IMR-90 (cell line): ENCODE measurements at regions not wholly inside any gene's neighbourhood (a gene's known extent, or its start where the extent isn't known, plus 50 kb on each side); places are given as distances from the start of the nearest gene placed in this dataset.

Experiments used
- ATAC-seq: fragments of 200-7000 bp; cut with Tn5 transposase; 2 replicates; pipeline ENCODE4 v1.9.1; 2020; ENCODE audit warnings: low read depth, mild to moderate bottlenecking, moderate library complexity
- BruUV-seq: library from RNA; stranded (reverse); fragments of 400-500 nt; replicated peaks from 2 replicates; lab custom pipeline; 2021; lab: Mats Ljungman, UMichigan
- CTCF ChIA-PET: fragments of 300-600 bp; formaldehyde crosslinking; extraction: SDS; loops from one replicate; lab custom pipeline; 2021; ENCODE audit warnings: antibody characterized with exemption; lab: Yijun Ruan, JAX
- POLR2A ChIA-PET: fragments of 300-600 bp; sonication (Branson Sonifier 250); formaldehyde crosslinking; loops from one replicate; lab custom pipeline; 2022; ENCODE audit warnings: antibody characterized with exemption; ENCODE audit not compliant: unreplicated experiment; lab: Charles Lee
- DNase-seq: peaks from one replicate; pipeline ENCODE4 v3.0.0; 2013
- H2AFZ ChIP-seq: replicated peaks from 2 replicates; pipeline ENCODE3; 2013; ENCODE audit warnings: low read length, mild to moderate bottlenecking; ENCODE audit not compliant: poor library complexity
- H2AK5ac ChIP-seq: 2 replicates; pipeline ENCODE4 v1.6.1; 2013; ENCODE audit warnings: low read depth, low read length, inconsistent platforms
- H2AK9ac ChIP-seq: replicated peaks from 2 replicates; pipeline ENCODE3; 2013; ENCODE audit warnings: mild to moderate bottlenecking, low read depth, low read length, moderate library complexity; ENCODE audit not compliant: poor library complexity
- H2BK120ac ChIP-seq: 2 replicates; pipeline ENCODE4 v1.6.1; 2013; ENCODE audit warnings: low read depth, low read length, inconsistent platforms
- H2BK15ac ChIP-seq: 3 replicates; pipeline ENCODE4 v1.6.1; 2013; ENCODE audit warnings: low read depth, low read length, inconsistent platforms
- H2BK20ac ChIP-seq: 2 replicates; pipeline ENCODE4 v1.6.1; 2013; ENCODE audit warnings: low read depth, mild to moderate bottlenecking, inconsistent platforms, low read length, moderate library complexity
- H2BK5ac ChIP-seq: 2 replicates; pipeline ENCODE4 v1.6.1; 2013; ENCODE audit warnings: mild to moderate bottlenecking, low read depth, low read length, inconsistent platforms; ENCODE audit not compliant: poor library complexity, severe bottlenecking
- H3K14ac ChIP-seq: replicated peaks from 2 replicates; pipeline ENCODE4 v1.6.1; 2013; ENCODE audit warnings: low read depth, low read length, inconsistent platforms
- H3K18ac ChIP-seq: 2 replicates; pipeline ENCODE4 v1.6.1; 2013; ENCODE audit warnings: low read depth, low read length, control low read depth
- H3K23ac ChIP-seq: 2 replicates; pipeline ENCODE4 v1.6.1; 2013; ENCODE audit warnings: low read depth, low read length, inconsistent platforms
- H3K27ac ChIP-seq: 2 replicates; pipeline ENCODE4 v1.5.1; 2013; ENCODE audit warnings: mild to moderate bottlenecking, control low read depth, low read length; ENCODE audit not compliant: insufficient read depth
- H3K27me3 ChIP-seq: 2 replicates; pipeline ENCODE4 v1.6.1; 2013; ENCODE audit warnings: low read length; ENCODE audit not compliant: control insufficient read depth, insufficient read depth
- H3K36me3 ChIP-seq: 2 replicates; pipeline ENCODE4 v1.6.1; 2013; ENCODE audit warnings: low read length, mixed read lengths; ENCODE audit not compliant: control insufficient read depth, insufficient read depth
- H3K4ac ChIP-seq: 2 replicates; pipeline ENCODE4 v1.6.1; 2013; ENCODE audit warnings: low read depth, low read length, inconsistent platforms
- H3K4me1 ChIP-seq: 2 replicates; pipeline ENCODE4 v1.6.1; 2013; ENCODE audit warnings: low read length, mixed read lengths; ENCODE audit not compliant: control insufficient read depth, insufficient read depth
- H3K4me2 ChIP-seq: 2 replicates; pipeline ENCODE4 v1.6.1; 2013; ENCODE audit warnings: low read depth, mild to moderate bottlenecking, control low read depth, low read length, moderate library complexity
- H3K4me3 ChIP-seq: 2 replicates; pipeline ENCODE4 v1.5.1; 2013; ENCODE audit warnings: low read depth, mild to moderate bottlenecking, control low read depth, low read length, moderate library complexity; ENCODE audit not compliant: insufficient read depth
- H3K56ac ChIP-seq: 2 replicates; pipeline ENCODE4 v1.6.1; 2013; ENCODE audit warnings: low read length, inconsistent platforms; ENCODE audit not compliant: insufficient read depth; ENCODE audit errors: extremely low read depth
- H3K79me1 ChIP-seq, 2 experiments: 2 replicates each; pipeline ENCODE4 v1.6.1; 2013; ENCODE audit warnings: low read length in 2 of 2, inconsistent platforms in 1 of 2, low read depth in 1 of 2
- H3K9ac ChIP-seq: 2 replicates; pipeline ENCODE4 v1.6.1; 2013; ENCODE audit warnings: low read depth, low read length, control low read depth
- H3K9me1 ChIP-seq: 2 replicates; pipeline ENCODE4 v1.6.1; 2013; ENCODE audit warnings: low read length, inconsistent platforms; ENCODE audit not compliant: insufficient read depth
- H3K9me3 ChIP-seq: 2 replicates; pipeline ENCODE4 v1.6.1; 2013; ENCODE audit warnings: low read length; ENCODE audit not compliant: control insufficient read depth, insufficient read depth
- H4K20me1 ChIP-seq: 2 replicates; pipeline ENCODE4 v1.6.1; 2013; ENCODE audit warnings: low read length, inconsistent platforms; ENCODE audit not compliant: insufficient read depth
- H4K5ac ChIP-seq: 2 replicates; pipeline ENCODE4 v1.6.1; 2013; ENCODE audit warnings: mild to moderate bottlenecking, low read depth, low read length, control low read depth
- H4K8ac ChIP-seq, 2 experiments: 2 replicates each; pipeline ENCODE4 v1.6.1; 2013; ENCODE audit warnings: low read depth in 2 of 2, low read length in 2 of 2, control low read depth in 1 of 2, inconsistent platforms in 1 of 2
- H4K91ac ChIP-seq: 2 replicates; pipeline ENCODE4 v1.6.1; 2013; ENCODE audit warnings: low read depth, low read length, inconsistent platforms; ENCODE audit not compliant: insufficient read depth
- BHLHE40 ChIP-seq: fragments of 150-350 bp; IDR thresholded peaks from 2 replicates; pipeline ENCODE4 v1.6.1; 2016; ENCODE audit warnings: mild to moderate bottlenecking, low read depth, low read length
- CEBPB ChIP-seq: IDR thresholded peaks from 2 replicates; pipeline ENCODE4 v1.6.1; 2012; ENCODE audit warnings: low read depth, low read length, improper control_type of control experiment
- CHD1 ChIP-seq: IDR thresholded peaks from 2 replicates; pipeline ENCODE4 v1.6.1; 2012; ENCODE audit warnings: low read depth, low read length, improper control_type of control experiment
- CTCF ChIP-seq: conservative IDR thresholded peaks from 2 replicates; pipeline ENCODE4 v1.5.1; 2012; ENCODE audit warnings: mild to moderate bottlenecking, low read depth, low read length, improper control_type of control experiment
- ELK1 ChIP-seq: fragments of 150-350 bp; IDR thresholded peaks from 2 replicates; pipeline ENCODE4 v1.6.1; 2016; ENCODE audit warnings: low read depth, mild to moderate bottlenecking, low read length, moderate library complexity, borderline replicate concordance
- FOS ChIP-seq: fragments of 150-350 bp; IDR thresholded peaks from 2 replicates; pipeline ENCODE4 v1.6.1; 2016; ENCODE audit warnings: low read depth, low read length
- MAFK ChIP-seq: IDR thresholded peaks from 2 replicates; pipeline ENCODE4 v1.6.1; 2012; ENCODE audit warnings: low read depth, low read length, improper control_type of control experiment
- MAZ ChIP-seq: IDR thresholded peaks from 2 replicates; pipeline ENCODE4 v1.6.1; 2012; ENCODE audit warnings: low read depth, mild to moderate bottlenecking, low read length, improper control_type of control experiment, moderate library complexity, borderline replicate concordance
- MXI1 ChIP-seq: IDR thresholded peaks from 2 replicates; pipeline ENCODE4 v1.6.1; 2012; ENCODE audit warnings: low read depth, mild to moderate bottlenecking, low read length, moderate library complexity, borderline replicate concordance
- NFE2L2 ChIP-seq: fragments of 150-350 bp; IDR thresholded peaks from 2 replicates; pipeline ENCODE4 v1.6.1; 2016; ENCODE audit warnings: low read depth, mild to moderate bottlenecking, low read length
- POLR2A ChIP-seq: IDR thresholded peaks from 2 replicates; pipeline ENCODE4 v1.6.1; 2012; ENCODE audit warnings: mild to moderate bottlenecking, low read depth, low read length
- RAD21 ChIP-seq: IDR thresholded peaks from 2 replicates; pipeline ENCODE4 v1.6.1; 2012; ENCODE audit warnings: low read length, improper control_type of control experiment
- RCOR1 ChIP-seq: IDR thresholded peaks from 2 replicates; pipeline ENCODE4 v1.6.1; 2012; ENCODE audit warnings: mild to moderate bottlenecking, low read length, improper control_type of control experiment; ENCODE audit not compliant: insufficient replicate concordance
- RFX5 ChIP-seq: IDR thresholded peaks from 2 replicates; pipeline ENCODE4 v1.8.0; 2012; ENCODE audit warnings: low read depth, mild to moderate bottlenecking, low read length, moderate library complexity
- SMC3 ChIP-seq: fragments of 150-350 bp; IDR thresholded peaks from 2 replicates; pipeline ENCODE4 v1.6.1; 2016; ENCODE audit warnings: low read depth, mild to moderate bottlenecking, antibody characterized with exemption, low read length, moderate library complexity
- USF2 ChIP-seq: fragments of 150-350 bp; IDR thresholded peaks from 2 replicates; pipeline ENCODE4 v1.6.1; 2017; ENCODE audit warnings: mild to moderate bottlenecking, antibody characterized with exemption, low read length, low read depth
- WGBS, 2 experiments: methylation state at CpG; one replicate each; pipeline versions ENCODE4 v1.1.5 to v1.1.7; 2013; ENCODE audit warnings: missing lambda C conversion rate in 2 of 2; ENCODE audit not compliant: insufficient read length in 1 of 2; ENCODE audit errors: extremely low coverage in 2 of 2; 5-methylcytosine and 5-hydroxymethylcytosine counted together
- dilution Hi-C: fragments of 300-500 bp; cut with HindIII; formaldehyde crosslinking; loops from one replicate; pipeline ENCODE4 v1.14.3; 2018; ENCODE audit warnings: low sequenced_read_pairs; ENCODE audit not compliant: unreplicated experiment
- in situ Hi-C: fragments of 300-500 bp; cut with MboI; formaldehyde crosslinking; loops from 3 replicates; pipeline ENCODE4 v1.14.3; 2019; ENCODE audit warnings: low sequenced_read_pairs, inconsistent platforms, mixed read lengths
- intact Hi-C: fragments of 100-400 bp; cut with micrococcal nuclease; formaldehyde crosslinking; loops from 2 replicates; pipeline ENCODE4 v1.10.0; 2022

GRCh38 chr3:64306745-64307144, 81.5 kb upstream of the PRICKLE2 start:
- Histone ChIP-seq H3K4me2 (no peak overlapping the region), H2AFZ (no peak overlapping the region), H2BK120ac (no peak overlapping the region), H3K36me3 (no peaks in the 10 kb centered on the region), H2BK15ac (no peak overlapping the region), H4K8ac (no peak overlapping the region), H2BK5ac (no peak overlapping the region), H3K4me3 (no peak overlapping the region), H3K9me3 (no peaks in the 10 kb centered on the region), H2AK5ac (no peak overlapping the region), H3K56ac (no peak overlapping the region), H3K9me1 (0 out of 2 replicates have a peak, but pooled peaks cover 4% of the 10 kb centered on the region), H4K5ac (no peak overlapping the region), H3K18ac (no peak overlapping the region), H3K27me3 (no peaks in the 10 kb centered on the region), H3K9ac (no peak overlapping the region), H3K4me1 (peaks cover 1% of the 10 kb centered on the region), H3K4ac (no peak overlapping the region), H4K91ac (no peak overlapping the region), H2BK20ac (no peak overlapping the region), H3K27ac (no peak overlapping the region), H3K14ac (no peak overlapping the region), H4K20me1 (no peaks in the 10 kb centered on the region), H3K79me1 (no peaks in the 10 kb centered on the region), H3K23ac (no peak overlapping the region), H2AK9ac (no peak overlapping the region)
- DNase-seq = no peak
- CTCF ChIA-PET = no interaction called here
- intact Hi-C loops (loop anchor here (5.0 kb wide), 1 partner anchor 66 kb away; no protein-coding TSS in a partner anchor), dilution Hi-C loops (no loop called here), in situ Hi-C loops (no loop called here)
- no CpG with 5 or more reads among the region's 2 CpGs for WGBS, 2 experiments
- TF ChIP-seq MXI1 (no peak), BHLHE40 (no peak), USF2 (no peak), FOS (no peak), CEBPB (no peak), CTCF (no peak), MAFK (no peak), ELK1 (no peak), RAD21 (no peak), RCOR1 (no peak), POLR2A (no peak), SMC3 (no peak), MAZ (no peak), NFE2L2 (no peak), CHD1 (no peak), RFX5 (no peak)
- BruUV-seq = no TSS peak
- POLR2A ChIA-PET = no interaction called here
- no peak for ATAC-seq
